ENCODE measurements at regions not wholly inside any gene's neighbourhood (a gene's known extent, or its start where the extent isn't known, plus 50 kb on each side); places are given as distances from the start of the nearest gene placed in this dataset.
"Not testable (repeated sequence)": the region's sequence is repeated elsewhere in the genome, so short reads cannot be mapped to it uniquely, and the experiment has no call there.

GRCh38 chr1:38183096-38183495 lies 136.5 kb upstream of the POU3F1 start:
- H3K27me3 Mint-ChIP-seq (ENCODE audit: insufficient read depth, low read depth): no peaks in the 10 kb centered on the region
- Histone ChIP-seq H3K4me3 (no peak overlapping the region), H3K4me1 (peaks cover 13% of the 10 kb centered on the region), H3K27ac (no peak overlapping the region), H3K9ac (no peak overlapping the region), H3K27me3 (no peaks in the 10 kb centered on the region), H4K20me1 (ENCODE audit: low read depth) (no peaks in the 10 kb centered on the region), H3K4me2 (peak overlapping the region; percentile 49), H3K9me3 (ENCODE audit: low read depth) (no peaks in the 10 kb centered on the region), H3K79me2 (ENCODE audit: low read depth) (no peaks in the 10 kb centered on the region), H3F3A (ENCODE audit: low read depth) (no peaks in the 10 kb centered on the region), H3K36me3 (no peaks in the 10 kb centered on the region), H2AFZ (replicated peaks) (peak overlapping the region; percentile 58)
- H3K4me3 Mint-ChIP-seq: peak overlapping the region; percentile 4
- peaks cover 14% of the 10 kb centered on the region for H3K9me3 Mint-ChIP-seq
- no peaks in the 10 kb centered on the region for H3K36me3 Mint-ChIP-seq
- DNase-seq (ENCODE audit: low spot score): peak; percentile 30
- H3K27ac Mint-ChIP-seq: peak overlapping the region; percentile 57
- H3K4me1 Mint-ChIP-seq: peaks cover 21% of the 10 kb centered on the region
- TF ChIP-seq, protein P1, sequence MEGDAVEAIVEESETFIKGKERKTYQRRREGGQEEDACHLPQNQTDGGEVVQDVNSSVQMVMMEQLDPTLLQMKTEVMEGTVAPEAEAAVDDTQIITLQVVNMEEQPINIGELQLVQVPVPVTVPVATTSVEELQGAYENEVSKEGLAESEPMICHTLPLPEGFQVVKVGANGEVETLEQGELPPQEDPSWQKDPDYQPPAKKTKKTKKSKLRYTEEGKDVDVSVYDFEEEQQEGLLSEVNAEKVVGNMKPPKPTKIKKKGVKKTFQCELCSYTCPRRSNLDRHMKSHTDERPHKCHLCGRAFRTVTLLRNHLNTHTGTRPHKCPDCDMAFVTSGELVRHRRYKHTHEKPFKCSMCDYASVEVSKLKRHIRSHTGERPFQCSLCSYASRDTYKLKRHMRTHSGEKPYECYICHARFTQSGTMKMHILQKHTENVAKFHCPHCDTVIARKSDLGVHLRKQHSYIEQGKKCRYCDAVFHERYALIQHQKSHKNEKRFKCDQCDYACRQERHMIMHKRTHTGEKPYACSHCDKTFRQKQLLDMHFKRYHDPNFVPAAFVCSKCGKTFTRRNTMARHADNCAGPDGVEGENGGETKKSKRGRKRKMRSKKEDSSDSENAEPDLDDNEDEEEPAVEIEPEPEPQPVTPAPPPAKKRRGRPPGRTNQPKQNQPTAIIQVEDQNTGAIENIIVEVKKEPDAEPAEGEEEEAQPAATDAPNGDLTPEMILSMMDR (IDR thresholded peaks at IDR 0.05): no peak
- no peak for TF ChIP-seq EZH2 (IDR thresholded peaks at IDR 0.05)
- TF ChIP-seq EZH2phosphoT487 (IDR thresholded peaks at IDR 0.05): no peak

DNA sequence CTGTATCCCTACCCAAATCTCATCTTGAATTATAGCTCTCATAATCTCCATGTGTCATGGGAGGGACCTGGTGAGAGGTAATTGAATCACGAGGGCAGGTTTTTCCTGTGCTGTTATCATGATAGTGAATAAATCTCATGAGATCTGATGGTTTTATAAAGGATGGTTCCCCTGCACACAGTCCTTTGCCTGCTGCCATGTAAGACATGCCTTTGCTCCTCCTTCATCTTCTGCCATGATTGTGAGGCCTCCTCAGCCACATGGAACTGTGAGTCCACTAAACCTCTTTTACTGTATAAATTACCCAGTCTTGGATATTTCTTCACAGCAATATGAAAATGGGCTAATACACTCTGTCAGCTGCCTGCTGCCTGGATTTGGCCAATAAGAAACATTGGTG lies 133.8 kb upstream of the POU3F1 start:
- H3K9me3 ChIP-seq (ENCODE audit: low read depth); H3K27me3 ChIP-seq; H3K27ac ChIP-seq; H3K79me2 ChIP-seq (ENCODE audit: low read depth); H3K4me3 ChIP-seq; DNase-seq (ENCODE audit: low spot score); H3K4me2 ChIP-seq; H3K36me3 ChIP-seq; H3K4me3 Mint-ChIP-seq; H3K27ac Mint-ChIP-seq; H3K36me3 Mint-ChIP-seq; H3F3A ChIP-seq (ENCODE audit: low read depth); H3K27me3 Mint-ChIP-seq (ENCODE audit: insufficient read depth, low read depth); H2AFZ ChIP-seq (replicated peaks); H4K20me1 ChIP-seq (ENCODE audit: low read depth); H3K9ac ChIP-seq: not testable (repeated sequence)
- peaks cover 13% of the 10 kb centered on the region for H3K4me1 ChIP-seq
- peaks cover 14% of the 10 kb centered on the region for H3K4me1 Mint-ChIP-seq
- peaks cover 11% of the 10 kb centered on the region for H3K9me3 Mint-ChIP-seq

- Histone ChIP-seq H3K27me3 (no peaks in the 10 kb centered on the region), H3K36me3 (no peaks in the 10 kb centered on the region), H3K79me2 (ENCODE audit: low read depth) (no peaks in the 10 kb centered on the region), H3K4me3 (no peak overlapping the region), H3K4me1 (peaks cover 13% of the 10 kb centered on the region), H3K27ac (no peak overlapping the region), H3K9ac (no peak overlapping the region), H3K4me2 (no peak overlapping the region), H2AFZ (replicated peaks) (no peak overlapping the region), H3F3A (ENCODE audit: low read depth) (no peaks in the 10 kb centered on the region), H3K9me3 (ENCODE audit: low read depth) (no peaks in the 10 kb centered on the region), H4K20me1 (ENCODE audit: low read depth) (no peaks in the 10 kb centered on the region)
- Mint-ChIP-seq H3K27ac (no peak overlapping the region), H3K36me3 (no peaks in the 10 kb centered on the region), H3K27me3 (ENCODE audit: insufficient read depth, low read depth) (no peaks in the 10 kb centered on the region), H3K4me3 (no peak overlapping the region), H3K9me3 (peaks cover 11% of the 10 kb centered on the region), H3K4me1 (peaks cover 20% of the 10 kb centered on the region)
- TF ChIP-seq EZH2phosphoT487 (IDR thresholded peaks at IDR 0.05) (no peak), EZH2 (IDR thresholded peaks at IDR 0.05) (no peak)
- TF ChIP-seq, protein P1 (IDR thresholded peaks at IDR 0.05): no peak
- no peak for DNase-seq (ENCODE audit: low spot score)
These were observed 132.9 kb upstream of the POU3F1 start for GRCh38 chr1:38179483-38179882.

DNA sequence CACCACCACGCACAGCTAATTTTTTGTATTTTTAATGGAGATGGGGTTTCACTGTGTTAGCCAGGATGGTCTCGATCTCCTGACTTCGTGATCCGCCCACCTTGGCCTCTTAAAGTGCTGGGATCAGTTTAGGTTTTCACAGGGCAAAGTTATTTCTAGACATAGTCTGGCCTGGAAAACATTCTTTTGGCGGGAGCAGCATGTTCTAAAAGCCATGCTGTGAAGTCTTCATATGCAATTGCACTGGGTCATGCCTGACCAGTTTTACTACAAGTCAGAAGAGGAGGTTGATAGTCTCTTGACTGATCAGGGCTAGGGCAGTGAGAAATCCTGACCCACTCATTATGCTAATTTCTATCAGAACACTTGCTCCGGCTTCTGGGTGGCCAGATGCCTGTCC lies 131.6 kb upstream of the POU3F1 start:
- no peak for DNase-seq (ENCODE audit: low spot score)
- Mint-ChIP-seq H3K27ac (no peak overlapping the region), H3K36me3 (no peaks in the 10 kb centered on the region), H3K4me3 (no peak overlapping the region), H3K4me1 (peaks cover 16% of the 10 kb centered on the region), H3K9me3 (peaks cover 11% of the 10 kb centered on the region), H3K27me3 (ENCODE audit: insufficient read depth, low read depth) (no peaks in the 10 kb centered on the region)
- no peaks in the 10 kb centered on the region for H3K36me3 ChIP-seq
- H3K9ac ChIP-seq: no peak overlapping the region
- H2AFZ ChIP-seq (replicated peaks): no peak overlapping the region
- TF ChIP-seq, protein P1 (IDR thresholded peaks at IDR 0.05): no peak
- TF ChIP-seq EZH2 (IDR thresholded peaks at IDR 0.05): no peak
- TF ChIP-seq EZH2phosphoT487 (IDR thresholded peaks at IDR 0.05): no peak
- H3F3A ChIP-seq (ENCODE audit: low read depth): no peaks in the 10 kb centered on the region
- H3K79me2 ChIP-seq (ENCODE audit: low read depth): no peaks in the 10 kb centered on the region
- H3K27me3 ChIP-seq: no peaks in the 10 kb centered on the region
- no peak overlapping the region for H3K27ac ChIP-seq
- peaks cover 9% of the 10 kb centered on the region for H3K4me1 ChIP-seq
- no peaks in the 10 kb centered on the region for H4K20me1 ChIP-seq (ENCODE audit: low read depth)
- H3K9me3 ChIP-seq (ENCODE audit: low read depth): no peaks in the 10 kb centered on the region
- no peak overlapping the region for H3K4me3 ChIP-seq
- H3K4me2 ChIP-seq: no peak overlapping the region
